K562 (cell line): ENCODE measurements at regions not wholly inside any gene's neighbourhood (a gene's known extent, or its start where the extent isn't known, plus 50 kb on each side); places are given as distances from the start of the nearest gene placed in this dataset.

Experiments used
- ATAC-seq: fragments of 200-7000 bp; cut with Tn5 transposase; 3 replicates; pipeline ENCODE4 v1.9.1; 2020; ENCODE audit warnings: moderate library complexity
- BruUV-seq: library from RNA; stranded (reverse); fragments of 400-500 nt; replicated peaks from 2 replicates; lab custom pipeline; 2021; lab: Mats Ljungman, UMichigan
- CTCF ChIA-PET: fragments of 300-600 bp; formaldehyde crosslinking; extraction: SDS; loops from one replicate; lab custom pipeline; 2021; ENCODE audit warnings: low intra/inter-chr PET ratio; lab: Yijun Ruan, JAX
- POLR2A ChIA-PET: fragments of 300-600, 350-650 bp; sonication (Branson Sonifier 250); formaldehyde crosslinking; extraction: SDS; loops from one replicate; lab custom pipeline; 2021; ENCODE audit warnings: antibody characterized with exemption, inconsistent platforms; lab: Yijun Ruan, JAX
- DNase-seq, 4 experiments: peaks; one replicate each; pipeline versions ENCODE4 v3.0.0 to v3.0.0-alpha.2; 2011 to 2018; ENCODE audit warnings: low spot score in 3 of 4, mixed read lengths in 3 of 4; ENCODE audit errors: extremely low read depth in 1 of 4
- FAIRE-seq: peaks from 2 replicates; lab custom pipeline; 2011; peaks lifted over from hg19 to GRCh38; lab: Jason Lieb, UNC
- H2AFZ ChIP-seq: 2 replicates; pipeline ENCODE4 v1.6.0; 2011; ENCODE audit warnings: low read depth, low read length, control low read depth, inconsistent platforms
- H3K27ac ChIP-seq: fragments of 200-600 bp; 3 replicates; pipeline ENCODE4 v1.8.0; 2011; ENCODE audit warnings: low read depth, mild to moderate bottlenecking, control low read depth, inconsistent platforms, low read length, moderate library complexity, mixed read lengths; ENCODE audit errors: extremely low read depth
- H3K27me3 ChIP-seq, 2 experiments: fragments of 300-600 bp in 1 of 2; 2 replicates in 1 of 2; 3 replicates in 1 of 2; pipeline versions ENCODE4 v1.6.0 to v1.8.0; 2011; ENCODE audit warnings: inconsistent platforms in 2 of 2, low read length in 2 of 2, mild to moderate bottlenecking in 1 of 2, mixed read lengths in 1 of 2, moderate library complexity in 1 of 2; ENCODE audit not compliant: control insufficient read depth in 2 of 2, insufficient read depth in 2 of 2
- H3K36me3 ChIP-seq: fragments of 300-600 bp; 3 replicates; pipeline ENCODE4 v1.8.0; 2011; ENCODE audit warnings: mild to moderate bottlenecking, low read length, inconsistent platforms; ENCODE audit not compliant: control insufficient read depth, insufficient read depth
- H3K4me1 ChIP-seq, 2 experiments: fragments of 200-600 bp in 1 of 2; replicated peaks in 1 of 2; 2 replicates in 1 of 2; 3 replicates in 1 of 2; pipeline versions ENCODE4 v1.5.1 to v1.8.0; 2011; ENCODE audit warnings: inconsistent platforms in 2 of 2, low read length in 2 of 2, mild to moderate bottlenecking in 1 of 2, mixed read lengths in 1 of 2, moderate library complexity in 1 of 2; ENCODE audit not compliant: control insufficient read depth in 2 of 2, insufficient read depth in 2 of 2
- H3K4me2 ChIP-seq: 2 replicates; pipeline ENCODE4 v1.6.1; 2011; ENCODE audit warnings: low read length, control low read depth, inconsistent platforms, mixed read lengths; ENCODE audit not compliant: insufficient read depth
- H3K4me3 ChIP-seq: fragments of 200-600 bp; sonication (generic), shearing (Covaris generic); 2 replicates; pipeline ENCODE4 v1.5.1; 2016; ENCODE audit warnings: control low read depth, inconsistent platforms
- H3K79me2 ChIP-seq: fragments of 200-600 bp; 3 replicates; pipeline ENCODE4 v1.8.0; 2011; ENCODE audit warnings: low read length, inconsistent platforms; ENCODE audit not compliant: control insufficient read depth, insufficient read depth
- H3K9ac ChIP-seq, 2 experiments: 2 replicates each; pipeline versions ENCODE4 v1.6.0 to v1.6.1; 2011; ENCODE audit warnings: low read depth in 2 of 2, low read length in 2 of 2, control low read depth in 1 of 2, inconsistent platforms in 1 of 2, mild to moderate bottlenecking in 1 of 2, mixed read lengths in 1 of 2; ENCODE audit not compliant: insufficient read depth in 1 of 2
- H3K9me1 ChIP-seq: one replicate; pipeline ENCODE4 v1.6.0; 2011; ENCODE audit warnings: inconsistent platforms, mild to moderate bottlenecking, low read length, moderate library complexity; ENCODE audit not compliant: control insufficient read depth, insufficient read depth
- H3K9me3 ChIP-seq: replicated peaks from 2 replicates; pipeline ENCODE4 v1.5.1; 2011; ENCODE audit warnings: low read depth, low read length, inconsistent platforms; ENCODE audit not compliant: control insufficient read depth, insufficient read depth
- H4K20me1 ChIP-seq: replicated peaks from 2 replicates; pipeline ENCODE4 v1.6.1; 2011; ENCODE audit warnings: low read length, inconsistent platforms, mixed read lengths; ENCODE audit not compliant: control insufficient read depth, insufficient read depth
- E2F4 ChIP-seq: sonication (generic); formaldehyde crosslinking; IDR thresholded peaks from 2 replicates; pipeline ENCODE4 v1.8.0; 2022; ENCODE audit warnings: mild to moderate bottlenecking, low read depth, missing genetic modification reagents
- ELF2 ChIP-seq: fragments of 250-450 bp; sonication (Bioruptor Pico); IDR thresholded peaks from 2 replicates; pipeline ENCODE4 v1.5.0; 2021; ENCODE audit warnings: mild to moderate bottlenecking
- KDM2B ChIP-seq: fragments of 250-450 bp; sonication (Bioruptor Pico); IDR thresholded peaks from 2 replicates; pipeline ENCODE4 v1.8.0; 2021; ENCODE audit warnings: mild to moderate bottlenecking, moderate library complexity
- KLF13 ChIP-seq: fragments of 450-650 bp; IDR thresholded peaks from 2 replicates; pipeline ENCODE4 v1.6.1; 2016; ENCODE audit warnings: missing genetic modification characterization, low read depth, mild to moderate bottlenecking, missing compliant biosample characterization, moderate library complexity, borderline replicate concordance
- MLX ChIP-seq, 2 experiments: fragments of 450-650 bp in 1 of 2; sonication (generic) in 1 of 2; formaldehyde crosslinking; conservative IDR thresholded peaks; 2 replicates each; pipeline versions ENCODE4 v1.4.0 to v1.8.1; 2020 to 2022; ENCODE audit warnings: mild to moderate bottlenecking in 1 of 2, missing genetic modification reagents in 1 of 2
- RB1 ChIP-seq: fragments of 450-650 bp; IDR thresholded peaks from 2 replicates; pipeline ENCODE4 v1.6.1; 2017; ENCODE audit warnings: low read depth, mild to moderate bottlenecking
- ZNF318 ChIP-seq, 2 experiments: fragments of 450-650 bp; IDR thresholded peaks; 2 replicates each; pipeline ENCODE4 v1.6.1; 2016; ENCODE audit warnings: mild to moderate bottlenecking in 2 of 2, borderline replicate concordance in 1 of 2, low read depth in 1 of 2, moderate library complexity in 1 of 2
- ZNF668 ChIP-seq: fragments of 250-450 bp; sonication (Bioruptor Pico); IDR thresholded peaks from 2 replicates; pipeline ENCODE4 v1.8.0; 2022; ENCODE audit warnings: mild to moderate bottlenecking, inconsistent platforms
- WGBS: fragments of 100-300 bp; shearing (Covaris generic); methylation state at CpG from one replicate; pipeline ENCODE4 v1.1.6; 2016; ENCODE audit warnings: low coverage, mixed read lengths; ENCODE audit not compliant: insufficient coverage; ENCODE audit errors: missing lambda C conversion rate; 5-methylcytosine and 5-hydroxymethylcytosine counted together
- in situ Hi-C: fragments of 300-500 bp; cut with MboI; formaldehyde crosslinking; loops from 4 replicates; pipeline ENCODE4 v1.15.0; 2018; ENCODE audit warnings: inconsistent platforms, mixed read lengths
- intact Hi-C: fragments of 100-400 bp; cut with micrococcal nuclease; formaldehyde crosslinking; loops from 2 replicates; pipeline ENCODE4 v1.14.2; 2022

GRCh38 chr3:72548461-72548860, 299.8 kb downstream of the SHQ1 start:
- ChIA-PET CTCF (no interaction called here), POLR2A (no interaction called here)
- TF ChIP-seq ZNF668 (CRISPR knock-in tag) (no peak), RB1 (no peak), MLX (CRISPR knock-in tag; conservative IDR thresholded peaks at IDR 0.05) (no peak), KDM2B (no peak), E2F4 (no peak), KLF13 (tag) (no peak), ELF2 (CRISPR knock-in tag) (no peak), ZNF318 (IDR thresholded peaks at IDR 0.05; ENCODE audit: borderline replicate concordance in 1 of 2, low read depth in 1 of 2) (no peak)
- Histone ChIP-seq H3K9ac (no peak overlapping the region), H3K4me1 (peaks cover 0 to 4% of the 10 kb centered on the region in 2 experiments; a peak in 3 of 5 replicates), H3K27ac (no peak overlapping the region), H3K9me1 (no peaks in the 10 kb centered on the region), H2AFZ (no peak overlapping the region), H3K36me3 (no peaks in the 10 kb centered on the region), H3K9me3 (no peaks in the 10 kb centered on the region), H3K27me3 (no peaks in the 10 kb centered on the region), H3K4me3 (no peak overlapping the region), H3K4me2 (no peak overlapping the region), H4K20me1 (no peaks in the 10 kb centered on the region), H3K79me2 (no peaks in the 10 kb centered on the region)
- BruUV-seq = no TSS peak
- in situ Hi-C loops = no loop called here
- 0% methylated on average over 1 of the region's 1 CpG for WGBS
- ATAC-seq (no peak), FAIRE-seq (no peak), DNase-seq (no peak)
- intact Hi-C loops = no loop called here
